HepG2 (cell line): ENCODE measurements at regions not wholly inside any gene's neighbourhood (a gene's known extent, or its start where the extent isn't known, plus 50 kb on each side); places are given as distances from the start of the nearest gene placed in this dataset.

ENCODE experiments used
- ATAC-seq: fragments of 200-7000 bp; cut with Tn5 transposase; 3 replicates; pipeline ENCODE4 v1.9.1; 2020; ENCODE audit warnings: mild to moderate bottlenecking, moderate library complexity
- BruUV-seq: library from RNA; stranded (reverse); fragments of 400-500 nt; replicated peaks from 2 replicates; lab custom pipeline; 2021; lab: Mats Ljungman, UMichigan
- CTCF ChIA-PET: fragments of 300-600 bp; formaldehyde crosslinking; extraction: SDS; loops from one replicate; lab custom pipeline; 2021; ENCODE audit warnings: low total read pairs, inconsistent platforms, low intra/inter-chr PET ratio; lab: Yijun Ruan, JAX
- POLR2A ChIA-PET: fragments of 350-600 bp; sonication (Branson Sonifier 250); formaldehyde crosslinking; loops from one replicate; lab custom pipeline; 2020; ENCODE audit warnings: antibody characterized with exemption, inconsistent platforms; lab: Yijun Ruan, JAX
- DNase-seq: peaks from one replicate; pipeline ENCODE4 v3.0.0-alpha.2; 2015; ENCODE audit warnings: low spot score
- FAIRE-seq: peaks from 3 replicates; lab custom pipeline; 2011; peaks lifted over from hg19 to GRCh38; lab: Jason Lieb, UNC
- H2AFZ ChIP-seq: one replicate; pipeline ENCODE4 v1.6.1; 2011; ENCODE audit warnings: low read length, inconsistent platforms
- H3K27ac ChIP-seq: fragments of 300-600 bp; 3 replicates; pipeline ENCODE4 v1.8.0; 2011; ENCODE audit warnings: mixed run types, mild to moderate bottlenecking, mixed read lengths, low read length, inconsistent platforms; ENCODE audit not compliant: insufficient read depth; ENCODE audit errors: extremely low read length
- H3K27me3 ChIP-seq, 2 experiments: fragments of 200-600 bp in 1 of 2; 2 replicates in 1 of 2; 3 replicates in 1 of 2; pipeline versions ENCODE4 v1.6.0 to v1.8.0; 2011; ENCODE audit warnings: low read length in 2 of 2, mild to moderate bottlenecking in 2 of 2, moderate library complexity in 2 of 2, inconsistent platforms in 1 of 2; ENCODE audit not compliant: insufficient read depth in 2 of 2, control insufficient read depth in 1 of 2
- H3K36me3 ChIP-seq, 2 experiments: fragments of 200-600 bp in 1 of 2; replicated peaks in 1 of 2; 2 replicates in 1 of 2; 3 replicates in 1 of 2; pipeline versions ENCODE4 v1.5.1 to v1.8.0; 2011; ENCODE audit warnings: low read length in 2 of 2, inconsistent platforms in 1 of 2; ENCODE audit not compliant: insufficient read depth in 2 of 2, control insufficient read depth in 1 of 2
- H3K4me1 ChIP-seq: 2 replicates; pipeline ENCODE4 v1.5.1; 2012; ENCODE audit warnings: low read length, inconsistent platforms; ENCODE audit not compliant: insufficient read depth
- H3K4me2 ChIP-seq: 2 replicates; pipeline ENCODE4 v1.6.0; 2011; ENCODE audit warnings: low read depth, low read length, inconsistent platforms
- H3K4me3 ChIP-seq, 3 experiments: fragments of 200-600 bp in 1 of 3; sonication (generic), shearing (Covaris generic) in 1 of 3; replicated peaks in 1 of 3; 2 replicates each; pipeline ENCODE4 v1.5.1; 2011 to 2016; ENCODE audit warnings: low read length in 3 of 3, inconsistent platforms in 2 of 3, low read depth in 2 of 3, mild to moderate bottlenecking in 2 of 3, control low read depth in 1 of 3, mixed read lengths in 1 of 3; ENCODE audit not compliant: insufficient read depth in 1 of 3
- H3K79me2 ChIP-seq: one replicate; pipeline ENCODE4 v1.6.1; 2011; ENCODE audit warnings: low read length, inconsistent platforms; ENCODE audit not compliant: insufficient read depth
- H3K9ac ChIP-seq: 2 replicates; pipeline ENCODE4 v1.6.0; 2011; ENCODE audit warnings: mild to moderate bottlenecking, low read depth, low read length, inconsistent platforms; ENCODE audit not compliant: insufficient read depth
- H3K9me3 ChIP-seq: 2 replicates; pipeline ENCODE4 v1.5.1; 2012; ENCODE audit warnings: mild to moderate bottlenecking, low read length
- H4K20me1 ChIP-seq: 2 replicates; pipeline ENCODE4 v1.6.0; 2011; ENCODE audit warnings: inconsistent platforms, mild to moderate bottlenecking, low read length, moderate library complexity; ENCODE audit not compliant: insufficient read depth
- E2F1 ChIP-seq: sonication (generic); formaldehyde crosslinking; IDR thresholded peaks from 2 replicates; pipeline ENCODE4 v1.5.0; 2020; ENCODE audit warnings: missing genetic modification reagents
- HOXA3 ChIP-seq: sonication (generic); formaldehyde crosslinking; IDR thresholded peaks from 2 replicates; pipeline ENCODE4 v1.5.0; 2020; ENCODE audit warnings: missing genetic modification reagents
- KMT2B ChIP-seq: IDR thresholded peaks from 2 replicates; pipeline ENCODE4 v1.6.1; 2016; ENCODE audit warnings: missing genetic modification reagents, missing compliant biosample characterization
- MAFF ChIP-seq: IDR thresholded peaks from 2 replicates; pipeline ENCODE4 v1.6.1; 2011; ENCODE audit warnings: low read depth, low read length, improper control_type of control experiment
- MAFK ChIP-seq, 2 experiments: IDR thresholded peaks in 1 of 2; conservative IDR thresholded peaks in 1 of 2; 2 replicates each; pipeline ENCODE4 v1.6.1; 2011; ENCODE audit warnings: improper control_type of control experiment in 2 of 2, low read length in 2 of 2
- MLX ChIP-seq: IDR thresholded peaks from 2 replicates; pipeline ENCODE4 v1.6.1; 2016
- NAIF1 ChIP-seq: sonication (generic); formaldehyde crosslinking; IDR thresholded peaks from 2 replicates; pipeline ENCODE4 v1.5.0; 2020; ENCODE audit warnings: mild to moderate bottlenecking, missing genetic modification reagents, borderline replicate concordance
- RXRA ChIP-seq: sonication (generic); formaldehyde crosslinking; IDR thresholded peaks from 2 replicates; pipeline ENCODE4 v1.5.1; 2020; ENCODE audit warnings: missing genetic modification reagents
- ZFP36 ChIP-seq: fragments of 150-350 bp; IDR thresholded peaks from 2 replicates; pipeline ENCODE4 v1.6.1; 2018; ENCODE audit warnings: borderline replicate concordance, low read length, low read depth; ENCODE audit not compliant: partially characterized antibody
- ZMYM4 ChIP-seq: sonication (generic); formaldehyde crosslinking; IDR thresholded peaks from 2 replicates; pipeline ENCODE4 v1.8.1; 2023; ENCODE audit warnings: mild to moderate bottlenecking, missing genetic modification reagents
- ZNF607 ChIP-seq: sonication (generic); formaldehyde crosslinking; IDR thresholded peaks from 2 replicates; pipeline ENCODE4 v1.5.1; 2020; ENCODE audit warnings: missing genetic modification reagents, mild to moderate bottlenecking, borderline replicate concordance
- ZNF710 ChIP-seq: sonication (generic); formaldehyde crosslinking; IDR thresholded peaks from 2 replicates; pipeline ENCODE4 v1.5.0; 2020; ENCODE audit warnings: mild to moderate bottlenecking, missing genetic modification reagents, borderline replicate concordance
- ZSCAN25 ChIP-seq: sonication (generic); formaldehyde crosslinking; IDR thresholded peaks from 2 replicates; pipeline ENCODE4 v1.8.0; 2022; ENCODE audit warnings: mild to moderate bottlenecking, missing genetic modification reagents
- WGBS: methylation state at CpG from one replicate; pipeline ENCODE4 v1.1.6; 2017; ENCODE audit warnings: low lambda C conversion rate; 5-methylcytosine and 5-hydroxymethylcytosine counted together
- in situ Hi-C: cut with HindIII; loops from 2 replicates; pipeline ENCODE4 v1.10.0; 2017; ENCODE audit warnings: low pct_unique_long_range_greater_than_20kb; ENCODE audit not compliant: extremely low pct_ligation_motif_present
- intact Hi-C: fragments of 100-400 bp; cut with micrococcal nuclease; formaldehyde crosslinking; loops from one replicate; pipeline ENCODE4 v1.10.0; 2022; ENCODE audit not compliant: unreplicated experiment

GRCh38 chr13:29946093-29946492, 95.7 kb upstream of the UBL3 start:
- in situ Hi-C loops (no loop called here), intact Hi-C loops (no loop called here)
- H3K9ac ChIP-seq, result no peak overlapping the region
- no TSS peak for BruUV-seq
- FAIRE-seq (no peak), ATAC-seq (no peak), DNase-seq (no peak)
- no peak overlapping the region for H2AFZ ChIP-seq
- H3K4me2 ChIP-seq, result no peak overlapping the region
- no peaks in the 10 kb centered on the region for H3K79me2 ChIP-seq
- CTCF ChIA-PET, result no interaction called here
- H3K36me3 ChIP-seq, result no peaks in the 10 kb centered on the region
- no peaks in the 10 kb centered on the region for H4K20me1 ChIP-seq
- TF ChIP-seq NAIF1 (CRISPR knock-in tag), result no peak
- H3K27me3 ChIP-seq, result peaks cover 1 to 11% of the 10 kb centered on the region in 2 experiments; a peak in 2 of 5 replicates
- POLR2A ChIA-PET, result no interaction called here
- 39% methylated on average over 6 of the region's 6 CpGs for WGBS
- H3K4me3 ChIP-seq, result no peak overlapping the region
- H3K4me1 ChIP-seq, result no peaks in the 10 kb centered on the region
- no peak overlapping the region for H3K27ac ChIP-seq
- no peaks in the 10 kb centered on the region for H3K9me3 ChIP-seq

DNA sequence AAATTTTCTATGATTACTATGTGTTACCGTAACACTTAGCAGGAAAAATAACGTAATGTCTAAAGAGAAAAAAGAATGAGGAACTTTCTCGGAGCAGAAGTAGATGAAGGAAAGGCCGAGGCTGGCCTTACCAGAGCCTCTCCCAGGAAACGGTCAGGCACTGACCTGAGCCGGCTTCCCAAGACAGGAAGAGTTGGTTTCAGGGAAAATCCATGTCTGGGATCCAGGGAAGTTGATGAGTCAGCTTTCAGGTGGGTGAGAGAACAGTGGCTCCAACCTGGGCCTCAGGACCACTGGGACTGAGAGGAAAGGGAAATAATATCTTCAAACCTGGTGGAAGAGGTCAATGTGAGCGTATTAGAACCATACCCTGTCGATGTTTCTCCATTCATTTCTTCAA, 93.3 kb upstream of the UBL3 start:
- TF ChIP-seq MAFK (conservative IDR thresholded peaks at IDR 0.05 in 1 of 2, IDR thresholded peaks at IDR 0.05 in 1 of 2; ENCODE audit: low read length in 2 of 2) (peak; percentile 62 to 69), MLX (CRISPR knock-in tag) (no peak), ZNF607 (CRISPR knock-in tag) (no peak), ZNF710 (CRISPR knock-in tag) (no peak), ZFP36 (no peak), HOXA3 (CRISPR knock-in tag) (no peak), MAFF (peak; percentile 59), E2F1 (CRISPR knock-in tag) (no peak), ZSCAN25 (CRISPR knock-in tag) (no peak), ZMYM4 (no peak), RXRA (no peak), KMT2B (CRISPR knock-in tag) (no peak)
- DNase-seq (no peak), FAIRE-seq (no peak), ATAC-seq (no peak)
- no peak overlapping the region for H2AFZ ChIP-seq
- ChIA-PET POLR2A (no interaction called here), CTCF (no interaction called here)
- H3K4me1 ChIP-seq, result no peaks in the 10 kb centered on the region
- H3K4me2 ChIP-seq, result no peak overlapping the region
- no peaks in the 10 kb centered on the region for H3K79me2 ChIP-seq
- H3K9ac ChIP-seq, result no peak overlapping the region
- no peak overlapping the region for H3K4me3 ChIP-seq
- H3K27me3 ChIP-seq, result peaks cover 1 to 6% of the 10 kb centered on the region in 2 experiments; a peak in 1 of 5 replicates
- no peaks in the 10 kb centered on the region for H4K20me1 ChIP-seq
- no peaks in the 10 kb centered on the region for H3K9me3 ChIP-seq
- BruUV-seq, result no TSS peak
- WGBS, result 31% methylated on average over 8 of the region's 8 CpGs
- no peaks in the 10 kb centered on the region for H3K36me3 ChIP-seq
- intact Hi-C loops (no loop called here), in situ Hi-C loops (no loop called here)
- no peak overlapping the region for H3K27ac ChIP-seq
